Right lobe of liver (tissue), 4 donors: ENCODE measurements at regions not wholly inside any gene's neighbourhood (a gene's known extent, or its start where the extent isn't known, plus 50 kb on each side); places are given as distances from the start of the nearest gene placed in this dataset.

Experiments used
- CTCF ChIP-seq, 4 donors: fragments of 200-600 bp in 3 of 4; fragments of 450-650 bp in 1 of 4; IDR thresholded peaks; one replicate each; pipeline versions ENCODE4 v1.5.1 to v1.8.0; 2016 to 2022; ENCODE audit warnings: antibody characterized with exemption in 4 of 4, mild to moderate bottlenecking in 2 of 4
- POLR2A ChIP-seq: fragments of 450-650 bp; IDR thresholded peaks from one replicate; pipeline ENCODE4 v1.6.1; 2017; ENCODE audit warnings: antibody characterized with exemption, mild to moderate bottlenecking
- donor health status: DM: no; HTN: no; CAD: no.
- donor health status: DM: no; HTN: no; CAD: no.
- donor health status: DM: no; HTN: yes; CAD: no.

DNA sequence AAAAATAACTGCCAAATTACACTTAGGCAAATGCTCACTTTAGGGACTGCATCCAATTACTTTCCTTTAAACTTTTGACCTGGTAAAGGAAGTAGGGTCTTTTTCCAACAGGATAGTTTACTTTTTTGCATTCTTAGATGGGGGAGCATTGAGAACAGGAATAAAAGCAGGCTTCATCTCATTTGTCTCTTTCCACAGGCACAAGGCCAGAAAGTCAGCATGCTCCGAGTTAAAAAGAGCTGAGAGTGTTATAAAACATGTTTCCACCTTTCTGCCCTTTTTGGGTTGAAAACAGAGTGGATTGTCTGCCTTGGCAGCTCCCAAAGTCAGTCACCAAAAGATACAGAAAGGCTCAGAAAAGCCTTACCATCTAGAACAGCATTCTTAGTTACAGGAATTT lies 404.9 kb upstream of the ALCAM start:
- TF ChIP-seq CTCF (IDR thresholded peaks at IDR 0.05) (no peak), POLR2A (no peak)
